Caco-2 (cell line): ENCODE measurements at regions not wholly inside any gene's neighbourhood (a gene's known extent, or its start where the extent isn't known, plus 50 kb on each side); places are given as distances from the start of the nearest gene placed in this dataset.
A peak's percentile ranks its signal among the peaks of the same experiment; 100 is the strongest.

Experiments
- BruUV-seq: library from RNA; stranded (reverse); fragments of 400-500 nt; replicated peaks from 2 replicates; lab custom pipeline; 2021; lab: Mats Ljungman, UMichigan
- CTCF ChIA-PET: fragments of 300-600 bp; sonication (Branson Sonifier 250); formaldehyde crosslinking; loops from one replicate; lab custom pipeline; 2022; ENCODE audit warnings: antibody characterized with exemption; lab: Charles Lee
- POLR2A ChIA-PET: fragments of 300-600 bp; sonication (Branson Sonifier 250); formaldehyde crosslinking; loops from one replicate; lab custom pipeline; 2022; ENCODE audit warnings: antibody characterized with exemption; lab: Charles Lee
- DNase-seq, 2 experiments: peaks; one replicate each; pipeline versions ENCODE4 v3.0.0 to v3.0.0-alpha.2; 2020 to 2022
- H3K27me3 ChIP-seq: replicated peaks from 2 replicates; pipeline ENCODE4 v1.6.0; 2011; ENCODE audit warnings: low read length; ENCODE audit not compliant: control insufficient read depth, insufficient read depth
- H3K36me3 ChIP-seq: 2 replicates; pipeline ENCODE4 v1.5.1; 2011; ENCODE audit warnings: low read length; ENCODE audit not compliant: control insufficient read depth, insufficient read depth
- H3K4me1 ChIP-seq: fragments of 250-450 bp; sonication (Bioruptor Pico); 2 replicates; pipeline ENCODE4 v1.5.1; 2020; ENCODE audit warnings: mild to moderate bottlenecking
- H3K4me3 ChIP-seq: 2 replicates; pipeline ENCODE4 v1.5.1; 2011; ENCODE audit warnings: low read depth, mild to moderate bottlenecking, control low read depth, low read length
- H3K9me3 ChIP-seq: fragments of 250-450 bp; sonication (Bioruptor Pico); 2 replicates; pipeline ENCODE4 v1.5.1; 2020; ENCODE audit warnings: mild to moderate bottlenecking, moderate library complexity
- H3K27ac Mint-ChIP-seq: one replicate; pipeline ENCODE4 v1.8.0; 2022; ENCODE audit warnings: mixed read lengths; ENCODE audit not compliant: unreplicated experiment
- H3K27me3 Mint-ChIP-seq: one replicate; pipeline ENCODE4 v1.8.0; 2022; ENCODE audit warnings: mixed read lengths; ENCODE audit not compliant: insufficient read depth, unreplicated experiment
- H3K36me3 Mint-ChIP-seq: one replicate; pipeline ENCODE4 v1.8.0; 2022; ENCODE audit warnings: mild to moderate bottlenecking, mixed read lengths; ENCODE audit not compliant: insufficient read depth, unreplicated experiment
- H3K4me1 Mint-ChIP-seq: one replicate; pipeline ENCODE4 v1.8.0; 2022; ENCODE audit warnings: low read depth, mixed read lengths; ENCODE audit not compliant: unreplicated experiment
- H3K4me3 Mint-ChIP-seq: one replicate; pipeline ENCODE4 v1.8.0; 2022; ENCODE audit warnings: mild to moderate bottlenecking, moderate library complexity, mixed read lengths; ENCODE audit not compliant: unreplicated experiment
- H3K9me3 Mint-ChIP-seq: one replicate; pipeline ENCODE4 v1.8.0; 2022; ENCODE audit warnings: mixed read lengths; ENCODE audit not compliant: unreplicated experiment
- intact Hi-C: fragments of 100-400 bp; cut with micrococcal nuclease; formaldehyde crosslinking; loops from one replicate; pipeline ENCODE4 v1.10.0; 2022; ENCODE audit not compliant: unreplicated experiment
- TF ChIP-seq, protein P1 (sequence below), 2 experiments: fragments of 200-600 bp in 1 of 2; IDR thresholded peaks; 1 replicate in 1 of 2; 2 replicates in 1 of 2; pipeline versions ENCODE4 v1.5.1 to v1.8.0; 2011 to 2022; ENCODE audit warnings: antibody characterized with exemption in 1 of 2, control low read depth in 1 of 2, inconsistent platforms in 1 of 2, low read depth in 1 of 2, low read length in 1 of 2, mild to moderate bottlenecking in 1 of 2, moderate library complexity in 1 of 2; ENCODE audit not compliant: insufficient read depth in 1 of 2, severe bottlenecking in 1 of 2, unreplicated experiment in 1 of 2

GRCh38 chrX:134717698-134718097 lies 59.4 kb upstream of the PLAC1 start:
- Mint-ChIP-seq H3K4me3 (no peak overlapping the region), H3K27me3 (no peaks in the 10 kb centered on the region), H3K27ac (peak overlapping the region; percentile 63), H3K36me3 (no peaks in the 10 kb centered on the region), H3K9me3 (no peaks in the 10 kb centered on the region), H3K4me1 (peaks cover 6% of the 10 kb centered on the region)
- peaks cover 22% of the 10 kb centered on the region for H3K4me1 ChIP-seq
- POLR2A ChIA-PET, result no interaction called here
- no TSS peak for BruUV-seq
- no peak for DNase-seq
- H3K27me3 ChIP-seq, result no peaks in the 10 kb centered on the region
- TF ChIP-seq, protein P1, sequence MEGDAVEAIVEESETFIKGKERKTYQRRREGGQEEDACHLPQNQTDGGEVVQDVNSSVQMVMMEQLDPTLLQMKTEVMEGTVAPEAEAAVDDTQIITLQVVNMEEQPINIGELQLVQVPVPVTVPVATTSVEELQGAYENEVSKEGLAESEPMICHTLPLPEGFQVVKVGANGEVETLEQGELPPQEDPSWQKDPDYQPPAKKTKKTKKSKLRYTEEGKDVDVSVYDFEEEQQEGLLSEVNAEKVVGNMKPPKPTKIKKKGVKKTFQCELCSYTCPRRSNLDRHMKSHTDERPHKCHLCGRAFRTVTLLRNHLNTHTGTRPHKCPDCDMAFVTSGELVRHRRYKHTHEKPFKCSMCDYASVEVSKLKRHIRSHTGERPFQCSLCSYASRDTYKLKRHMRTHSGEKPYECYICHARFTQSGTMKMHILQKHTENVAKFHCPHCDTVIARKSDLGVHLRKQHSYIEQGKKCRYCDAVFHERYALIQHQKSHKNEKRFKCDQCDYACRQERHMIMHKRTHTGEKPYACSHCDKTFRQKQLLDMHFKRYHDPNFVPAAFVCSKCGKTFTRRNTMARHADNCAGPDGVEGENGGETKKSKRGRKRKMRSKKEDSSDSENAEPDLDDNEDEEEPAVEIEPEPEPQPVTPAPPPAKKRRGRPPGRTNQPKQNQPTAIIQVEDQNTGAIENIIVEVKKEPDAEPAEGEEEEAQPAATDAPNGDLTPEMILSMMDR (IDR thresholded peaks at IDR 0.05; ENCODE audit: insufficient read depth in 1 of 2, low read depth in 1 of 2, low read length in 1 of 2, severe bottlenecking in 1 of 2, unreplicated experiment in 1 of 2), result no peak
- H3K9me3 ChIP-seq, result no peaks in the 10 kb centered on the region
- intact Hi-C loops, result loop anchor here (1.0 to 5.0 kb wide), 3 partner anchors 30 to 197 kb away; no protein-coding TSS in a partner anchor
- CTCF ChIA-PET, result no interaction called here
- H3K36me3 ChIP-seq, result no peaks in the 10 kb centered on the region
- no peak overlapping the region for H3K4me3 ChIP-seq

- intact Hi-C loops, result loop anchor here (5.0 kb wide), 1 partner anchor 44 kb away; no protein-coding TSS in a partner anchor
- no peaks in the 10 kb centered on the region for H3K36me3 ChIP-seq
- CTCF ChIA-PET, result no interaction called here
- H3K27me3 ChIP-seq, result no peaks in the 10 kb centered on the region
- POLR2A ChIA-PET, result no interaction called here
- H3K4me1 Mint-ChIP-seq, result peaks cover 6% of the 10 kb centered on the region
- H3K36me3 Mint-ChIP-seq, result no peaks in the 10 kb centered on the region
- H3K4me1 ChIP-seq, result peaks cover 22% of the 10 kb centered on the region
- no TSS peak for BruUV-seq
- DNase-seq, result no peak
- no peak overlapping the region for H3K4me3 ChIP-seq
- TF ChIP-seq, protein P1 (IDR thresholded peaks at IDR 0.05; ENCODE audit: insufficient read depth in 1 of 2, low read depth in 1 of 2, low read length in 1 of 2, severe bottlenecking in 1 of 2, unreplicated experiment in 1 of 2), result no peak
- no peaks in the 10 kb centered on the region for H3K9me3 ChIP-seq
- H3K27me3 Mint-ChIP-seq, result no peaks in the 10 kb centered on the region
- no peak overlapping the region for H3K4me3 Mint-ChIP-seq
- no peaks in the 10 kb centered on the region for H3K9me3 Mint-ChIP-seq
- H3K27ac Mint-ChIP-seq, result peak overlapping the region; percentile 32
These were observed 58.3 kb upstream of the PLAC1 start for GRCh38 chrX:134716620-134717012.

GRCh38 chrX:134715930-134716619 lies 57.8 kb upstream of the PLAC1 start:
- H3K4me1 Mint-ChIP-seq, result peaks cover 6% of the 10 kb centered on the region
- H3K27me3 Mint-ChIP-seq, result no peaks in the 10 kb centered on the region
- no peaks in the 10 kb centered on the region for H3K36me3 Mint-ChIP-seq
- BruUV-seq, result no TSS peak
- Histone ChIP-seq H3K4me1 (peaks cover 22% of the 10 kb centered on the region), H3K4me3 (no peak overlapping the region), H3K27me3 (no peaks in the 10 kb centered on the region), H3K9me3 (no peaks in the 10 kb centered on the region), H3K36me3 (no peaks in the 10 kb centered on the region)
- DNase-seq, result no peak
- no peaks in the 10 kb centered on the region for H3K9me3 Mint-ChIP-seq
- intact Hi-C loops, result loop anchor here (5.0 kb wide), 1 partner anchor 44 kb away; no protein-coding TSS in a partner anchor
- POLR2A ChIA-PET, result no interaction called here
- peak overlapping the region; percentile 32 for H3K27ac Mint-ChIP-seq
- CTCF ChIA-PET, result no interaction called here
- no peak overlapping the region for H3K4me3 Mint-ChIP-seq
- TF ChIP-seq, protein P1 (IDR thresholded peaks at IDR 0.05; ENCODE audit: insufficient read depth in 1 of 2, low read depth in 1 of 2, low read length in 1 of 2, severe bottlenecking in 1 of 2, unreplicated experiment in 1 of 2), result no peak
